ENCODE measurements at regions not wholly inside any gene's neighbourhood (a gene's known extent, or its start where the extent isn't known, plus 50 kb on each side); places are given as distances from the start of the nearest gene placed in this dataset.

DNA sequence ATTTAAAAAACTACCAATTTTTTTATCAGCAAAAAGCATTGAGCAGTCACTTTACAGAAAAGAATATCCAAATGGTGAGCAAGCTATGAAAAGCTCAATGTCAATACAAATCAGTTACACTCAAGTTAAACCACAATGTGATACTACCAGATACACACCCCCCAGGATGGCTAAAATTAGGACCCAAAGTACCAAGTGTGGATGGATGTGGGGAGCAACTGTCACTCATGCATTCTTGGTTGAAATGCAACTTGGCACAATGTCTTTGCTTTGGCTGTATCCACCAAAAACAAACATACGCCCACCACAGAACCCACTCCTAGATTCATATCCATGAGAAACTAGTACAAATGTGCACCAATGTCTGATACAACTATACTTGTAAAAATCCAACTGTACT is 120.0 kb upstream of the IRX1 start:
- TF ChIP-seq, protein P1, sequence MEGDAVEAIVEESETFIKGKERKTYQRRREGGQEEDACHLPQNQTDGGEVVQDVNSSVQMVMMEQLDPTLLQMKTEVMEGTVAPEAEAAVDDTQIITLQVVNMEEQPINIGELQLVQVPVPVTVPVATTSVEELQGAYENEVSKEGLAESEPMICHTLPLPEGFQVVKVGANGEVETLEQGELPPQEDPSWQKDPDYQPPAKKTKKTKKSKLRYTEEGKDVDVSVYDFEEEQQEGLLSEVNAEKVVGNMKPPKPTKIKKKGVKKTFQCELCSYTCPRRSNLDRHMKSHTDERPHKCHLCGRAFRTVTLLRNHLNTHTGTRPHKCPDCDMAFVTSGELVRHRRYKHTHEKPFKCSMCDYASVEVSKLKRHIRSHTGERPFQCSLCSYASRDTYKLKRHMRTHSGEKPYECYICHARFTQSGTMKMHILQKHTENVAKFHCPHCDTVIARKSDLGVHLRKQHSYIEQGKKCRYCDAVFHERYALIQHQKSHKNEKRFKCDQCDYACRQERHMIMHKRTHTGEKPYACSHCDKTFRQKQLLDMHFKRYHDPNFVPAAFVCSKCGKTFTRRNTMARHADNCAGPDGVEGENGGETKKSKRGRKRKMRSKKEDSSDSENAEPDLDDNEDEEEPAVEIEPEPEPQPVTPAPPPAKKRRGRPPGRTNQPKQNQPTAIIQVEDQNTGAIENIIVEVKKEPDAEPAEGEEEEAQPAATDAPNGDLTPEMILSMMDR (IDR thresholded peaks at IDR 0.05), result no peak
- TF ChIP-seq ZFX (IDR thresholded peaks at IDR 0.05; ENCODE audit: borderline replicate concordance), result no peak
